Ovary (tissue), 3 donors: ENCODE measurements at regions not wholly inside any gene's neighbourhood (a gene's known extent, or its start where the extent isn't known, plus 50 kb on each side); places are given as distances from the start of the nearest gene placed in this dataset.

ENCODE experiments used
- CTCF ChIP-seq, 3 donors: fragments of 450-650 bp in 2 of 3; fragments of 200-600 bp in 1 of 3; IDR thresholded peaks; one replicate each; pipeline versions ENCODE4 v1.5.1 to v1.8.0; 2016 to 2022; ENCODE audit warnings: antibody characterized with exemption in 3 of 3, mild to moderate bottlenecking in 1 of 3
- EP300 ChIP-seq: sonication (generic); formaldehyde crosslinking; IDR thresholded peaks from one replicate; pipeline ENCODE4 v1.6.1; 2017; ENCODE audit warnings: antibody characterized with exemption
- POLR2A ChIP-seq: fragments of 450-650 bp; IDR thresholded peaks from one replicate; pipeline ENCODE4 v1.6.1; 2017; ENCODE audit warnings: antibody characterized with exemption, mild to moderate bottlenecking, moderate library complexity
- donor health status: DM: no; HTN: no; CAD: no.

DNA sequence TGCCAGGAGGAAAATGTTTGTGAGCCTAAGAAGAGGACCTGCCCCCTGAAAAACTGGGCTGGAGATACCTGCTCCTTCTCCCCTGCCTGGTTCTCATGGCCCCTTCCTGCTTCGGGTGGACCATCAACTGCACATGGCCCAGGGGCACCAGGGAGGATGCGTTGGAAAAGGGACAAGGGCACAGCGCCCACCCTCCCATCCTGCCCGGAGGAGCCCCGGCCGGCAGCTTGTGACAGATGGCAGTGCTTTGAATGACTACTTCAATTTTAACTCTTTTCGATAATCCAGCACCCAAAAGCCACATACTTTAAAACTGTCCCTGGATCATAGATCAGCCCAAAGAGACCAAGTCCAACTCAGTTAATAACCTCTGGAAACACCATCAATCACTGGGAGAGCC lies 135.8 kb upstream of the NECTIN1 start:
- no peak for TF ChIP-seq POLR2A
- TF ChIP-seq CTCF (IDR thresholded peaks at IDR 0.05): no peak
- no peak for TF ChIP-seq EP300
